Lower lobe of right lung (tissue), 2 donors: ENCODE measurements at regions not wholly inside any gene's neighbourhood (a gene's known extent, or its start where the extent isn't known, plus 50 kb on each side); places are given as distances from the start of the nearest gene placed in this dataset.

ENCODE experiments used
- ATAC-seq, 2 donors: fragments of 200-7000 bp; cut with Tn5 transposase; one replicate each; pipeline ENCODE4 v1.9.1; 2020 to 2022; ENCODE audit warnings: mild to moderate bottlenecking in 2 of 2, moderate library complexity in 2 of 2
- DNase-seq: peaks from one replicate; pipeline ENCODE4 v3.0.0-alpha.2; 2020
- H3K27ac ChIP-seq: fragments of 200-600 bp; one replicate; pipeline ENCODE4 v1.8.0; 2022
- H3K27me3 ChIP-seq: fragments of 200-600 bp; one replicate; pipeline ENCODE4 v1.8.0; 2022; ENCODE audit warnings: low read depth
- H3K36me3 ChIP-seq: fragments of 200-600 bp; one replicate; pipeline ENCODE4 v1.8.0; 2022; ENCODE audit warnings: mild to moderate bottlenecking
- H3K4me1 ChIP-seq: fragments of 200-600 bp; one replicate; pipeline ENCODE4 v1.8.0; 2022
- H3K4me3 ChIP-seq: fragments of 200-600 bp; one replicate; pipeline ENCODE4 v1.8.0; 2022; ENCODE audit warnings: mild to moderate bottlenecking
- H3K9me3 ChIP-seq: fragments of 200-600 bp; one replicate; pipeline ENCODE4 v1.8.0; 2022
- intact Hi-C: fragments of 100-400 bp; cut with DNase I; formaldehyde crosslinking; loops from one replicate; pipeline ENCODE4 v1.11.0; 2022
- TF ChIP-seq, protein P1 (sequence below): fragments of 200-600 bp; IDR thresholded peaks from one replicate; pipeline ENCODE4 v1.8.0; 2022; ENCODE audit warnings: antibody characterized with exemption, mild to moderate bottlenecking
- donor health status: DM: no; HTN: yes; CAD: no; lungs with severe emphysema.

DNA sequence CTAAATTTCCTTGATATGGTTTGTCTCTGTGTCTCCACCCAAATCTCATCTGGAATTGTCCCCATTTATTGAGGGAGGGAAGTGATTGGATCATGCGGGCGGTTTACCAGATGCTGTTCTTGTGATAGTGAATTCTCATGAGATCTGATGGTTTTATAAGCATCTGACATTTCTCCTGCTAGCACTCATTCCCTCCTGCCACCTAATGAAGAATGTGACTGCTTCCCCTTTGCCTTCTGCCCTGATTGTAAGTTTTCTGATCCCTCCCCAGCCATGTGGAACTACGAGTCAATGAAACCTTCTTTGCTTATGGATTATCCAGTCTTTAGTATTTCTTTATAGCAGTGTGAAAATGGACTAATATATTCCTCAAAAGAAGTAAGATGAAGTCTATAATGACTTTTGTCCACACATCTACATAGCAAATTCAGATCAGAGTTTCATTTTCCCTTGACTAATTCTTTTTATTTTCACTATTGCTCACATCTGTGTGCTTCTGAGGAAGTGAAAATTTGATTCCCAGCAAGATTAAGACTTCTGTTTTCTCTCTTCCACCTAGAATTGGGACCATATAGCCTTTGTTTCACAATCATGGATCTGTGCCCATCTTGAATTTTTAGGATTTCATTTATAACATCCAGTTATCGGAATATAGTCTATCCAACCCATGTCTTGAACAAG is 393.5 kb downstream of the DMAC1 start:
- Histone ChIP-seq H3K27me3 (no peaks in the 10 kb centered on the region), H3K4me1 (no peaks in the 10 kb centered on the region)

DNA sequence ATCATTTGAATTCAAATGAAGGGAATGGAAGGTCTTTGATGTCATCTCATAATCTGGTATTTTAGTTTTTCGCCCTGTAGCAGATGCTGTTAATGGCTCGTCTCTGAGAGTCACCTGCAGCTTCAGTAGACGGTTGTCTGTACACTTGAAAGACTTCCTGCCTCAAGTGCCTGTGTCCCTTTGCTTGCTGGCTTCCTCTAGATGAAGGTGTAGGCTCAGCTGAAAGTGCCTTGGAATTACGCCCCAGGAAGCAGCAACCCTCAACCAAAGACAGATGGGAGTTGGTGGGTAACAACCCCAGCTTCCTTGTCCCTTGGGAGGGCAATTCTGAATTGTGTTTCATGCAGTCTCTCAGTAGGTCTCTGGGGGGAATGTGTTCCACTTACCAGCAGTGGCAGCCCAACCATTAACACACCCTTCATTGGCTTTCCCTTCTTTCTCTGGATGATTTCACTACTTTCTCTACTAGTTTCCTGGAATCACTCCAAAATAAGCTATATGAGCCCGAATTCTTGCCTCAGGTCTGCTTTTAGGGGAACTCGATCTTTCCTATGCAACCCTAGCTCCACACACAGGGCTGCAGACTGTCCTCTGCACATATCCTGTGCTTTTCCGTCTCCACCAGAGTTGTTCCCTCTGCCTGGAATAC is 395.6 kb downstream of the DMAC1 start:
- no peak for ATAC-seq
- intact Hi-C loops, result no loop called here
- H3K4me1 ChIP-seq, result no peaks in the 10 kb centered on the region
- TF ChIP-seq, protein P1, sequence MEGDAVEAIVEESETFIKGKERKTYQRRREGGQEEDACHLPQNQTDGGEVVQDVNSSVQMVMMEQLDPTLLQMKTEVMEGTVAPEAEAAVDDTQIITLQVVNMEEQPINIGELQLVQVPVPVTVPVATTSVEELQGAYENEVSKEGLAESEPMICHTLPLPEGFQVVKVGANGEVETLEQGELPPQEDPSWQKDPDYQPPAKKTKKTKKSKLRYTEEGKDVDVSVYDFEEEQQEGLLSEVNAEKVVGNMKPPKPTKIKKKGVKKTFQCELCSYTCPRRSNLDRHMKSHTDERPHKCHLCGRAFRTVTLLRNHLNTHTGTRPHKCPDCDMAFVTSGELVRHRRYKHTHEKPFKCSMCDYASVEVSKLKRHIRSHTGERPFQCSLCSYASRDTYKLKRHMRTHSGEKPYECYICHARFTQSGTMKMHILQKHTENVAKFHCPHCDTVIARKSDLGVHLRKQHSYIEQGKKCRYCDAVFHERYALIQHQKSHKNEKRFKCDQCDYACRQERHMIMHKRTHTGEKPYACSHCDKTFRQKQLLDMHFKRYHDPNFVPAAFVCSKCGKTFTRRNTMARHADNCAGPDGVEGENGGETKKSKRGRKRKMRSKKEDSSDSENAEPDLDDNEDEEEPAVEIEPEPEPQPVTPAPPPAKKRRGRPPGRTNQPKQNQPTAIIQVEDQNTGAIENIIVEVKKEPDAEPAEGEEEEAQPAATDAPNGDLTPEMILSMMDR, result no peak
- no peak overlapping the region for H3K4me3 ChIP-seq
- no peaks in the 10 kb centered on the region for H3K36me3 ChIP-seq
- no peaks in the 10 kb centered on the region for H3K27me3 ChIP-seq
- H3K27ac ChIP-seq, result no peak overlapping the region
- DNase-seq, result no peak
- H3K9me3 ChIP-seq, result no peaks in the 10 kb centered on the region

More for the DNA sequence above, 393.5 kb downstream of the DMAC1 start:
- Histone ChIP-seq H3K36me3 (no peaks in the 10 kb centered on the region), H3K4me3 (no peak overlapping the region), H3K27ac (no peak overlapping the region), H3K9me3 (no peaks in the 10 kb centered on the region)
- DNase-seq (no peak), ATAC-seq (no peak)
- intact Hi-C loops, result no loop called here
- TF ChIP-seq, protein P1, result no peak

- TF ChIP-seq, protein P1, result no peak
- Histone ChIP-seq H3K27ac (no peak overlapping the region), H3K9me3 (no peaks in the 10 kb centered on the region), H3K4me3 (no peak overlapping the region), H3K4me1 (no peaks in the 10 kb centered on the region), H3K36me3 (no peaks in the 10 kb centered on the region), H3K27me3 (no peaks in the 10 kb centered on the region)
- DNase-seq (no peak), ATAC-seq (no peak)
- intact Hi-C loops, result no loop called here
Observed at GRCh38 chr9:7403028-7403389, 396.6 kb downstream of the DMAC1 start.

DNA sequence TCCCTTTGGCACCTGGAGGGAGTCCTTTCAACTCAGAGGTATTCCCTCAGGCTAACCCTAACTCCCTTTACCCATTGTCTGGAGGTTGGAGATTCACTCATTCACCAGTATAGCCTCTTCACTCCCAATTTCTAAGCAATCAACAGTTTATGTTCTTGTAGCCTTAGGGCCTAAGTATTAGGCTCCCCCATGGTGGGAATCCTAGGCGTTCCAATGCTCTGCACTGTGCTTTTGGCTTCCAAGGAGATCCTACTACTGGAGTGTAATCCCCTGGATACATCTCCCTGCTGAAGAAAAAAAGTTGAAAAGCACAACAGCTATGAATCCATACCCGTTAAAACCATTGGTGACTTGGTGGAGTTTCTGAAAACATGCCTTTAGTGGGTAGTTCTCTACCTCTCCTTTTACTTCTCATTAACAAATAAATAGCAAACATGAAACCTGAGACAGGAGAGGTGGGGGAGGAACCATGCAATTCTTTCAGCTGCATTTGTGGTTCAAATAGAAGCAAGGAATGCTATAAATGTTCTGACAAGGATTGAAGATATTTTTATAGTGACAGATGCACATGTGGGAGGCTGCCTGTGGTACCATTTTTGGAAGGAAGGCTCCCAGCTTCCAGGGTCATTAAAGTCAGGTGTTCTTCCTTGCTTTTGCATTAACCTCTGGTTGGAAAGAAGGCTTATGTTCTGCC is 397.1 kb downstream of the DMAC1 start:
- Histone ChIP-seq H3K4me1 (no peaks in the 10 kb centered on the region), H3K9me3 (no peaks in the 10 kb centered on the region), H3K4me3 (no peak overlapping the region), H3K36me3 (no peaks in the 10 kb centered on the region), H3K27me3 (no peaks in the 10 kb centered on the region), H3K27ac (no peak overlapping the region)
- TF ChIP-seq, protein P1, result no peak
- intact Hi-C loops, result no loop called here
- ATAC-seq (no peak), DNase-seq (no peak)

GRCh38 chr9:7401116-7401515 is 398.5 kb downstream of the DMAC1 start:
- intact Hi-C loops, result no loop called here
- Histone ChIP-seq H3K4me1 (no peaks in the 10 kb centered on the region), H3K27me3 (no peaks in the 10 kb centered on the region), H3K36me3 (no peaks in the 10 kb centered on the region), H3K27ac (no peak overlapping the region), H3K9me3 (no peaks in the 10 kb centered on the region), H3K4me3 (no peak overlapping the region)
- TF ChIP-seq, protein P1, result no peak
- DNase-seq (no peak), ATAC-seq (no peak)
